ENCODE measurements at regions not wholly inside any gene's neighbourhood (a gene's known extent, or its start where the extent isn't known, plus 50 kb on each side); places are given as distances from the start of the nearest gene placed in this dataset.
"Not testable (repeated sequence)": the region's sequence is repeated elsewhere in the genome, so short reads cannot be mapped to it uniquely, and the experiment has no call there.

DNA sequence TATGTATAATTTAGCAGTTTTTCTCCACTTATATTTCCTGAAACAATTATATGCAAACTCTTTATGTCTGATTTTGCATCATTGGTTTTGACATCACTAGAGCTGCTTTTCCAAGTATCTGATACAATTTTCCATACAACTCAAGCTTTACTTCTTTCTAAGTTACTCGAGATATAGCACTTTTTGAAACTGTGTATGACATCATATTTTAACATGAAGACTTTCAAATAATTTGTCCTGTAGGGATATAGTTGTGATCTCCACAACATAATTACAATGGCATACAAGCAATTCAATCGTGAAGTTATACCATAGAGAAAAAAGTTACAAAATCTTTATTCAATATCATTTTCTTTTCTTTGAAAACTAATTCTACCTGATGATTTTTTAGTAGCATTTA, 173.0 kb downstream of the LEPR start:
- DNase-seq: no peak

GRCh38 chr1:65595724-65596123, 175.3 kb downstream of the LEPR start:
- no peak for DNase-seq

GRCh38 chr1:65596768-65597167, 176.3 kb downstream of the LEPR start:
- no peak for DNase-seq

DNA sequence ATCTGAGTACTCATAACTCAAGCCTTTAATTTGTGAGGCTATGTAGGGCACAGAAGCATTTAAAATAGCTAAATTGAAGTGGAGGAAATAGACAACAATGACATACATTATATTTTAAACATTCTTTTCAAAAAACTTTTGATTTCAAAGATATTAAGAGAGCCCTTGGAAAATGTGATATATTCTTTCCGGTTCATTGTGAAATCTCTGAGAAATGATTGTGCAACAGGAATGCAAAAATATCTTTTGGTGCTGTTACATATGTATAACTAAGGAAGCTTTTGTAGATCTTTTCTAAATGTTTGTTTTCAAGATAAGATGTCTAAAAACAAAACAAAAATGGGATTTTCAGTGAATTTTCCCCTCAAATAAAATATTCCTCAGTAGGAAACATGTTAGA, 185.2 kb downstream of the LEPR start:
- DNase-seq: peak; percentile 42

- no peak for DNase-seq
Observed at GRCh38 chr1:65606426-65606825, 186.0 kb downstream of the LEPR start.

- DNase-seq: no peak
Observed at GRCh38 chr1:65613884-65614283, 178.8 kb upstream of the PDE4B start.

GRCh38 chr1:65615859-65616258, 176.8 kb upstream of the PDE4B start:
- DNase-seq: no peak

DNA sequence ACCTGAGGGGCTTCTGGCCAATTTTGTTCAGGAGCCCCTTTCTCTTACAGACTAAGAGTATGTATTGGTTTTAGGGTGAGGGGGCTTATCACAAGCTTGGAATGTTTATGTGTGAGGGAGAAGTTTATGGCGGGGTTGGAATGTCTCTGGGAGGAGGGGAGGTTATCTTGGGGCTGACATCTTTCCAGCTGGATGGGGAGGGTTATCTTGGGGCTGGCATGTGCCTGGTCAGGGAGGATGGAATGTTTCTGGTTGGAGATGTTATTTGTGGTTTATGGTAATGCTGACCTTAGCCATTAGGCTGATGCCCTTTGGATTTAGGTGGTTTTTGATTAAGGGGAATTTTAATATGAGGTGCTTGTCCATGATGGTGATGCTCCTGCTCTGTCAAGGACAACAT, 171.0 kb upstream of the PDE4B start:
- not testable (repeated sequence) for DNase-seq

DNA sequence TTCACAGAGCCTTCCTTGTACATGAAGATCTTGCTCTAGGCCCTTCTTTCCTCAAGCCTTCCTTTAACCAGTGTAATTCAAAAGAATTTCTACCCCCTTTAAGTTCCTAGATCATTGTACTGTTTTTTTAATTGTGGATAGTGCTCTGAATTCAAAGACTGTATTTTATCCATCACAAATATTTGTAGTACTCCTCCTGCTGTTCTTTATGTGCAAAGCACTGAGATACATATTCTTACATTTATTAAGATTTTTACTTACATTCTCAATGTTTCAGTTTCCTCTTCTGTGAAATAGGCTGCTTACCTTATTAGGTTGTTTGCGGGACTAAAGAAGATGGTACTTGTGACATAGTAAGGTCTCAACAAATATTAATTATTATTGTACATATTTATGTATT, 168.8 kb upstream of the PDE4B start:
- no peak for DNase-seq

GRCh38 chr1:65625528-65625927, 167.2 kb upstream of the PDE4B start:
- no peak for DNase-seq

GRCh38 chr1:65626003-65626402, 166.7 kb upstream of the PDE4B start:
- DNase-seq: no peak

DNA sequence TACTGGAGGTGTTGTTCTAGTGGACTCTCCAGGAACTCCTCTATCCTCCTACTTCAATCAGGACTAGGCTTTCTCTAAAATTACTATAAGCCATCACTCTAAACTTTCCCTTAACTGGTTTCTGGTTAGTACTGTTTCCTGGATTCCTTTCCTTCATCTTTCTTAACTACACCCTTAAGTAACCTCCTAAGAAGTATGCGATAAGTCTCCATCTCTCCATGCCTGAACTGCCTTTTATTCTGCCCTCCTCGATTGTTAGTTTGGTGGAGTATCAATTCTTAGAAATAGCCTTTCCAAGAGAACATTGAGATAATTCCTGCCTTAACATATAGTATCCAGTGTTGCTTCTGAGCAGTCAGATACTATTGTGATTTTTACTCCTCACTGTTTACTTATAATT, 162.9 kb upstream of the PDE4B start:
- no peak for DNase-seq

DNA sequence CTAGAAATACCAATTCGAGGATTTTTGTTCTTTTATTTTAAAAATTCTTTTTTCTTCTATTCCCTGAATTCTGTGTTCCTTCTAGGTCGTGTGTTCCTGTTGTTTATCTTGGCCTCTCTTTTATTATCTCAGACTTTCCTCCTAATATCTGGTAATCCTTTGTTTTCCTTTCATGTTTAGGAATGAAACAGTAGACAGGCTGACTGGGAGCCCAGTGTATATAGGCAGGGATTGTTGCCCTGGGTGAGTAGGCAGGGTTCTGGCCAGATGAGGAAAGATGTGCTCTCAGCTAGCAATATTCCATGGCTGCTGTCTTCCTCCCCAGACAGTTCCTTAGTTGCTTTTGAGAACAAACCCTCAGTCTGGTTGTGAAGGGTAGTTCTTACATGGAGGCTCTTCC, 161.8 kb upstream of the PDE4B start:
- DNase-seq: no peak

DNA sequence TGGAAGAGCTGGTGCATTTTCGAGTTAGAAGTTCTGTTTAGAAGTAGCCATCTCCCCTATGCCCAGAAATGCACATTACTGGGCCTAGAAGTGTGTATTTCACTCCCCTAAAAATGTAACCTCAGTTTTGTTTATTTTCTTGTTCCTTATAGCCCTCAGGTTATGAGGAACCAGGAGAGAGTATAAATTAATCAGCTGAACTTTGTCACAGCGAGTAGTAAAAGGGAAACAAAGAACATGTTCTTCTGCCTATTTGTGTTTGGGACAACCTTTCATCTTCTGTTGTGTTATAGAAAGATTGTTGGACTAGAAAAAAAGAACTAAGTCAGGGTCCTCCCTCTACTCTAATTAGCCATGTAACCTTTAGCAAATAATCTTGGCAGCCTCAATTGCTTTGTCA, 160.5 kb upstream of the PDE4B start:
- DNase-seq: no peak

- DNase-seq: no peak
Observed at GRCh38 chr1:65640046-65640445, 152.6 kb upstream of the PDE4B start.

DNA sequence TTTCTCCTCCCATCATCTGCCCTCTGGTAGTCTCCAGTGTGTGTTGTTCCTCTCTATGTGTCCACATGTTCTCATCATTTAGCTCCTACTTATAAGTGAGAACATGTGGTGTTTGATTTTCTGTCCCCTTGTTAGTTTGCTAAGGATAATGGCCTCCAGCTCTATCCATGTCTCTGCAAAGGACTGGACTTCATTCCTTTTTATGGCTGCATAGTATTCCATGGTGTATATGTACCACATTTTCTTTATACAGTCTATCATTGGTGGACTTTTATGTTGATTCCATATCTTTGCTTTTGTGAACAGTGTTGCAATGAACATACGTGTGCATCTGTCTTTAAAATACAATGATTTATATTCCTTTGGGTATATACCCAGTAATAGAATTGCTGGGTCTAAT, 143.5 kb upstream of the PDE4B start:
- DNase-seq: not testable (repeated sequence)

DNA sequence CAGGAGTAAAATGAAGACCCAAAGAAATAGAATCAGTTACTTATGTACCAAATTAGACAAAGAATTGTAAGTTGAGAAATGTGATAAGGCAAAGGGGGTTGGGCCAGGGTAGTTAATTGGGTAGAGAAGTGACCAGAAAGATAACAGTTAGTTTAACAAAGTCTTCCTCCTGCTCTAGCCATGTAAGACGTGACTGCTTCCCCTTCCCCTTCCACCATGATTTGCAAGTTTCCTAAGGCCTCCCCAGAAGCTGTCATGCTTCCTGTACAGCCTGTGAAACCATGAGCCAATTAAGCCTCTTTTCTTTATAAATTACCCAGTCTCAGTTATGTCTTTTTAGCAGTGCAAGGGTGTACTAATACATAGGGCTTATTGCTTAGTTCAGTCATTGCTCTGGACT, 142.0 kb upstream of the PDE4B start:
- peak; percentile 20 for DNase-seq

DNA sequence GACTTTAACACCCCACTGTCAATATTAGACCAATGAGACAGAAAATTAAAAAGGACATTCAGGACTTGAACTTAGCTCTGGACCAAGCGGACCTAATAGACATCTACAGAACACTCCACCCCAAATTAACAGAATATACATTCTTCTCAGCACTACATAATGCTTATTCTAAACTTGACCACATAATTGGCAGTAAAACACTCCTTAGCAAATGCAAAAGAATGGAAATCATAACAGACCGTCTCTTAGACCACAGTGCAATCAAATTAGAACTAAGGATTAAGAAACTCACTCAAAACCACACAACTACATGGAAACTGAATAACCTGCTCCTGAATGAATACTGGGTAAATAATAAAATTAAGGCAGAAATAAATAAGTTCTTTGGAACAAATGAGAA, 138.2 kb upstream of the PDE4B start:
- DNase-seq: not testable (repeated sequence)

- not testable (repeated sequence) for DNase-seq
Observed at GRCh38 chr1:65657609-65658008, 135.1 kb upstream of the PDE4B start.

- DNase-seq: no peak
Observed at GRCh38 chr1:65658122-65658521, 134.6 kb upstream of the PDE4B start.

DNA sequence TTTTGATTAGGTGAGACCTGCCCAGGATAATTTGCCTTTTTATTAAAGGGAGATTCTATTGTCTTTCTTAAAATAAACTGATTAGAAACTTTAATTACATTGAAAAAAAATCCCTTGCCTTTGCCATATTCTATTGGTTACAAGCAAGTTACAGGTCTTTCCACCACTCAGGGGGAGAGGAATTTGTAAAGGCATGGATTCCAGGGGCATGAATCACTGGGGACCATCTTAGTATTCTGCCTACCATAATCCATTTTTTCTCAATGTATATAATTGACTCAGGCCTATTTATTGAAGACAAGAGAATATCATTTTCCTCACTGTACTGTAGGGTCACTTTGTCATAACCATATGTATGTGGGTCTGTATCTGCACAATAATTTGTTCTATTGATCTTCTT, 124.3 kb upstream of the PDE4B start:
- DNase-seq: no peak

DNA sequence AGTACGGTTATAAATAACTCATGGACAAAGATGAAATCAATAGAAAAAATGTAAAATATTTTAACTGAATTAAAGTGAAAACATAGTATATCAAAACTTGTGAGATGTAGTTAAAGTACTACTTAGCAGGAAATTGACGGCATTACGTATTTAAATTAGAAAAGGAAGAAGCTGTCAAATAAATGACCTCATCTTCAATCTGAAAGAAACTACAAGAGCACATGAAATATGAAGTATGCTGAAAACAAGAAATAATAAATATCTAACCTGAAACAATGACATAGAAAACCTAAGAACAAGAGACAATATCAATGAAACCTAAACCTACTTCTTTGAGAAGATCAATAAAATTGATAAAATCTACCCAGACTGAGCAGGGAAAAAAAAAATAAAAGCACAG, 122.2 kb upstream of the PDE4B start:
- DNase-seq: no peak

- no peak for DNase-seq
Observed at GRCh38 chr1:65674522-65674921, 118.2 kb upstream of the PDE4B start.

- DNase-seq: no peak
Observed at GRCh38 chr1:65679773-65680172, 112.9 kb upstream of the PDE4B start.

DNA sequence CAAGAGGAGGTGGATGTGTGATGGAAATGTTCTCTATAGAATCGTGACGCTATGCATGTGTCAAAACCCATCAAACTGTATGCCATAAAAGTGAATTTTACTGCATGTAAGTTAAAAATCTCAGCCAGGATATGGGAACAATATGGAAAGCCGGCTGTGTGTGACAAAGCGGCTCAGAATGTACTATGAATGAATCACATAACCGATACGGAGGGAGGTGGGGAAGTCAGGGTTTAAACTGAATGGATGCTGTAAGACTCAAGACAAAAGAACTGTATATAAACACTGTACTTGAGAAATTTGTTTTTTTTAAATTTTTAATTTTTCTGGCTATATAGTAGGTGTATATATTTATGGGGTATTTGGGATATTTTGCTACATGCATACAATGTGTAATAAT, 111.6 kb upstream of the PDE4B start:
- no peak for DNase-seq
